ENCODE measurements at regions not wholly inside any gene's neighbourhood (a gene's known extent, or its start where the extent isn't known, plus 50 kb on each side); places are given as distances from the start of the nearest gene placed in this dataset.

DNA sequence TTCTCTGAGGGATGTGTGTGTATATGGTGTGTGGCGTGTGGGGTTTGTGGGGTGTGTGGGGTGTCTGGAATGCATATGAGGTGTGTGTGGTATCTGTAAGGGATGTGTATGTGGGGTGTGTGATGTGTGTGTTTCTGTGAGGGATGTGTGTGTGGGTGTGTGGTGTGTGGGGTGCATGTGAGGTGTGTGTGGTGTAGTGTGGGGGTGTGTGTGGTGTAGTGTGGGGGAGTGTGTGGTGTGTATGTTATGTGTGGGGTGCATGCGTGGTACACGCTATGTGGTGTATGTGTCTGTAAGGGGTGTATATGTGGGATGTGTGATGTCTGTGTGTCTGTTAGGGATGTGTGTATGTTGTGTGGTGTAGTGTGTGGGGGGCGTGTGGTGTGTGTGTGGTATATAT, 300.0 kb downstream of the FGF9 start:
- POLR2A ChIA-PET: no interaction called here
- Histone ChIP-seq H3K4me3 (replicated peaks in 1 of 2; ENCODE audit: low read depth in 1 of 2, low read length in 2 of 2) (no peak overlapping the region), H3K9me2 (ENCODE audit: insufficient read depth) (no peaks in the 10 kb centered on the region), H3K4me2 (ENCODE audit: low read length) (no peak overlapping the region), H3K36me3 (ENCODE audit: control insufficient read depth in 1 of 2, insufficient read depth in 2 of 2, low read length in 2 of 2) (no peaks in the 10 kb centered on the region), H2AFZ (ENCODE audit: low read depth, low read length, poor library complexity, severe bottlenecking) (no peak overlapping the region), H3K4me1 (ENCODE audit: control insufficient read depth in 1 of 2, insufficient read depth in 2 of 2, low read length in 2 of 2) (no peaks in the 10 kb centered on the region), H3K79me2 (ENCODE audit: insufficient read depth, low read length) (no peaks in the 10 kb centered on the region), H4K20me1 (ENCODE audit: insufficient read depth) (no peaks in the 10 kb centered on the region), H3K9me3 (ENCODE audit: control insufficient read depth in 1 of 2, insufficient read depth in 1 of 2, low read depth in 1 of 2, low read length in 2 of 2) (no peaks in the 10 kb centered on the region), H3K27ac (ENCODE audit: low read depth, low read length) (no peak overlapping the region), H3K27me3 (ENCODE audit: insufficient read depth, low read length) (0 out of 2 replicates have a peak, but pooled peaks cover 8% of the 10 kb centered on the region), H3K9ac (ENCODE audit: low read length) (no peak overlapping the region)
- no peak for DNase-seq (ENCODE audit: low read depth, low spot score)
- BruUV-seq (replicated peaks): no TSS peak
- no peak for TF ChIP-seq ZNF274 (IDR thresholded peaks at IDR 0.05; ENCODE audit: low read depth, low read length)
- TF ChIP-seq EZH2phosphoT487 (IDR thresholded peaks at IDR 0.05; ENCODE audit: borderline replicate concordance): no peak
- TF ChIP-seq SRF (IDR thresholded peaks at IDR 0.05; ENCODE audit: low read depth): no peak
- TF ChIP-seq, protein P1, sequence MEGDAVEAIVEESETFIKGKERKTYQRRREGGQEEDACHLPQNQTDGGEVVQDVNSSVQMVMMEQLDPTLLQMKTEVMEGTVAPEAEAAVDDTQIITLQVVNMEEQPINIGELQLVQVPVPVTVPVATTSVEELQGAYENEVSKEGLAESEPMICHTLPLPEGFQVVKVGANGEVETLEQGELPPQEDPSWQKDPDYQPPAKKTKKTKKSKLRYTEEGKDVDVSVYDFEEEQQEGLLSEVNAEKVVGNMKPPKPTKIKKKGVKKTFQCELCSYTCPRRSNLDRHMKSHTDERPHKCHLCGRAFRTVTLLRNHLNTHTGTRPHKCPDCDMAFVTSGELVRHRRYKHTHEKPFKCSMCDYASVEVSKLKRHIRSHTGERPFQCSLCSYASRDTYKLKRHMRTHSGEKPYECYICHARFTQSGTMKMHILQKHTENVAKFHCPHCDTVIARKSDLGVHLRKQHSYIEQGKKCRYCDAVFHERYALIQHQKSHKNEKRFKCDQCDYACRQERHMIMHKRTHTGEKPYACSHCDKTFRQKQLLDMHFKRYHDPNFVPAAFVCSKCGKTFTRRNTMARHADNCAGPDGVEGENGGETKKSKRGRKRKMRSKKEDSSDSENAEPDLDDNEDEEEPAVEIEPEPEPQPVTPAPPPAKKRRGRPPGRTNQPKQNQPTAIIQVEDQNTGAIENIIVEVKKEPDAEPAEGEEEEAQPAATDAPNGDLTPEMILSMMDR (IDR thresholded peaks at IDR 0.05 in 2 of 3, conservative IDR thresholded peaks at IDR 0.05 in 1 of 3; ENCODE audit: borderline replicate concordance in 1 of 3, insufficient read depth in 1 of 3, low read depth in 2 of 3, low read length in 2 of 3): no peak
- no peak for TF ChIP-seq SP1 (IDR thresholded peaks at IDR 0.05; ENCODE audit: low read depth)
- TF ChIP-seq ELF1 (IDR thresholded peaks at IDR 0.05; ENCODE audit: borderline replicate concordance, low read depth): no peak
- no peak for TF ChIP-seq EGR1 (IDR thresholded peaks at IDR 0.05; ENCODE audit: low read depth)
- TF ChIP-seq, protein P2, sequence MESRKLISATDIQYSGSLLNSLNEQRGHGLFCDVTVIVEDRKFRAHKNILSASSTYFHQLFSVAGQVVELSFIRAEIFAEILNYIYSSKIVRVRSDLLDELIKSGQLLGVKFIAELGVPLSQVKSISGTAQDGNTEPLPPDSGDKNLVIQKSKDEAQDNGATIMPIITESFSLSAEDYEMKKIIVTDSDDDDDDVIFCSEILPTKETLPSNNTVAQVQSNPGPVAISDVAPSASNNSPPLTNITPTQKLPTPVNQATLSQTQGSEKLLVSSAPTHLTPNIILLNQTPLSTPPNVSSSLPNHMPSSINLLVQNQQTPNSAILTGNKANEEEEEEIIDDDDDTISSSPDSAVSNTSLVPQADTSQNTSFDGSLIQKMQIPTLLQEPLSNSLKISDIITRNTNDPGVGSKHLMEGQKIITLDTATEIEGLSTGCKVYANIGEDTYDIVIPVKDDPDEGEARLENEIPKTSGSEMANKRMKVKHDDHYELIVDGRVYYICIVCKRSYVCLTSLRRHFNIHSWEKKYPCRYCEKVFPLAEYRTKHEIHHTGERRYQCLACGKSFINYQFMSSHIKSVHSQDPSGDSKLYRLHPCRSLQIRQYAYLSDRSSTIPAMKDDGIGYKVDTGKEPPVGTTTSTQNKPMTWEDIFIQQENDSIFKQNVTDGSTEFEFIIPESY (IDR thresholded peaks at IDR 0.05; ENCODE audit: extremely low read depth, insufficient replicate concordance, low read length): no peak
- TF ChIP-seq, protein P3, sequence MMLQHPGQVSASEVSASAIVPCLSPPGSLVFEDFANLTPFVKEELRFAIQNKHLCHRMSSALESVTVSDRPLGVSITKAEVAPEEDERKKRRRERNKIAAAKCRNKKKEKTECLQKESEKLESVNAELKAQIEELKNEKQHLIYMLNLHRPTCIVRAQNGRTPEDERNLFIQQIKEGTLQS (IDR thresholded peaks at IDR 0.05): no peak
- TF ChIP-seq, protein P4, sequence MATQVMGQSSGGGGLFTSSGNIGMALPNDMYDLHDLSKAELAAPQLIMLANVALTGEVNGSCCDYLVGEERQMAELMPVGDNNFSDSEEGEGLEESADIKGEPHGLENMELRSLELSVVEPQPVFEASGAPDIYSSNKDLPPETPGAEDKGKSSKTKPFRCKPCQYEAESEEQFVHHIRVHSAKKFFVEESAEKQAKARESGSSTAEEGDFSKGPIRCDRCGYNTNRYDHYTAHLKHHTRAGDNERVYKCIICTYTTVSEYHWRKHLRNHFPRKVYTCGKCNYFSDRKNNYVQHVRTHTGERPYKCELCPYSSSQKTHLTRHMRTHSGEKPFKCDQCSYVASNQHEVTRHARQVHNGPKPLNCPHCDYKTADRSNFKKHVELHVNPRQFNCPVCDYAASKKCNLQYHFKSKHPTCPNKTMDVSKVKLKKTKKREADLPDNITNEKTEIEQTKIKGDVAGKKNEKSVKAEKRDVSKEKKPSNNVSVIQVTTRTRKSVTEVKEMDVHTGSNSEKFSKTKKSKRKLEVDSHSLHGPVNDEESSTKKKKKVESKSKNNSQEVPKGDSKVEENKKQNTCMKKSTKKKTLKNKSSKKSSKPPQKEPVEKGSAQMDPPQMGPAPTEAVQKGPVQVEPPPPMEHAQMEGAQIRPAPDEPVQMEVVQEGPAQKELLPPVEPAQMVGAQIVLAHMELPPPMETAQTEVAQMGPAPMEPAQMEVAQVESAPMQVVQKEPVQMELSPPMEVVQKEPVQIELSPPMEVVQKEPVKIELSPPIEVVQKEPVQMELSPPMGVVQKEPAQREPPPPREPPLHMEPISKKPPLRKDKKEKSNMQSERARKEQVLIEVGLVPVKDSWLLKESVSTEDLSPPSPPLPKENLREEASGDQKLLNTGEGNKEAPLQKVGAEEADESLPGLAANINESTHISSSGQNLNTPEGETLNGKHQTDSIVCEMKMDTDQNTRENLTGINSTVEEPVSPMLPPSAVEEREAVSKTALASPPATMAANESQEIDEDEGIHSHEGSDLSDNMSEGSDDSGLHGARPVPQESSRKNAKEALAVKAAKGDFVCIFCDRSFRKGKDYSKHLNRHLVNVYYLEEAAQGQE (IDR thresholded peaks at IDR 0.05; ENCODE audit: low read depth): no peak
- no peak for TF ChIP-seq JUND (IDR thresholded peaks at IDR 0.05)
- no peak for TF ChIP-seq FOSL1 (IDR thresholded peaks at IDR 0.05; ENCODE audit: low read depth)
- TF ChIP-seq POLR2A (IDR thresholded peaks at IDR 0.05; ENCODE audit: borderline replicate concordance, extremely low read depth, insufficient read depth, insufficient read length): no peak
- no peak for TF ChIP-seq TCF7L2 (IDR thresholded peaks at IDR 0.05; ENCODE audit: borderline replicate concordance, extremely low read depth, insufficient read depth, insufficient read length)
- RAD21 ChIA-PET (ENCODE audit: low non-redundant PET in 1 of 2, low total read pairs in 2 of 2, uncharacterized antibody in 2 of 2, unreplicated experiment in 2 of 2): no interaction called here
- intact Hi-C loops (cut with micrococcal nuclease): no loop called here
- ATAC-seq: no peak
- CTCF ChIA-PET: no interaction called here

All from HCT116 (cell line).